Liver (tissue), 7 donors: ENCODE measurements at regions not wholly inside any gene's neighbourhood (a gene's known extent, or its start where the extent isn't known, plus 50 kb on each side); places are given as distances from the start of the nearest gene placed in this dataset.

Experiments used
- DNase-seq: peaks from one replicate; pipeline ENCODE4 v3.0.0-alpha.2; 2017; ENCODE audit warnings: low spot score
- H3K27ac ChIP-seq, 2 donors: one replicate each; pipeline ENCODE4 v1.7.0; 2013; ENCODE audit warnings: inconsistent platforms in 2 of 2, low read length in 2 of 2, control low read depth in 1 of 2, low read depth in 1 of 2, mild to moderate bottlenecking in 1 of 2
- H3K27me3 ChIP-seq, 4 donors: one replicate each; pipeline versions ENCODE4 v1.6.1 to v1.7.0; 2013; ENCODE audit warnings: low read length in 3 of 4, inconsistent platforms in 1 of 4, mild to moderate bottlenecking in 1 of 4, moderate library complexity in 1 of 4; ENCODE audit not compliant: control insufficient read depth in 4 of 4, insufficient read depth in 4 of 4
- H3K36me3 ChIP-seq, 4 donors: one replicate each; pipeline versions ENCODE4 v1.6.1 to v1.7.0; 2013; ENCODE audit warnings: low read length in 3 of 4, mild to moderate bottlenecking in 3 of 4, low read depth in 1 of 4, moderate library complexity in 1 of 4; ENCODE audit not compliant: control insufficient read depth in 4 of 4, insufficient read depth in 3 of 4
- H3K4me1 ChIP-seq, 4 donors: one replicate each; pipeline versions ENCODE4 v1.6.1 to v1.7.0; 2013; ENCODE audit warnings: low read length in 3 of 4, mild to moderate bottlenecking in 3 of 4, moderate library complexity in 1 of 4; ENCODE audit not compliant: control insufficient read depth in 4 of 4, insufficient read depth in 4 of 4
- H3K4me3 ChIP-seq, 3 donors: one replicate each; pipeline versions ENCODE4 v1.6.1 to v1.7.0; 2013; ENCODE audit warnings: low read length in 3 of 3, control low read depth in 1 of 3, low read depth in 1 of 3, mild to moderate bottlenecking in 1 of 3
- H3K9ac ChIP-seq, 2 donors: one replicate each; pipeline ENCODE4 v1.7.0; 2013; ENCODE audit warnings: low read length in 2 of 2, mild to moderate bottlenecking in 2 of 2, moderate library complexity in 2 of 2, control low read depth in 1 of 2, low read depth in 1 of 2
- H3K9me3 ChIP-seq, 4 donors: one replicate each; pipeline versions ENCODE4 v1.6.1 to v1.7.0; 2013; ENCODE audit warnings: low read length in 3 of 4; ENCODE audit not compliant: control insufficient read depth in 4 of 4
- ATF3 ChIP-seq: IDR thresholded peaks from 2 replicates; pipeline ENCODE4 v1.6.1; 2016; ENCODE audit warnings: antibody characterized with exemption
- EGR1 ChIP-seq, 2 donors: IDR thresholded peaks; 2 replicates each; pipeline ENCODE4 v1.6.1; 2016 to 2018; ENCODE audit warnings: antibody characterized with exemption in 2 of 2, low read depth in 2 of 2
- FOXA1 ChIP-seq: IDR thresholded peaks from 2 replicates; pipeline ENCODE4 v1.6.1; 2016; ENCODE audit warnings: antibody characterized with exemption
- FOXA2 ChIP-seq: IDR thresholded peaks from 2 replicates; pipeline ENCODE4 v1.6.1; 2016; ENCODE audit warnings: antibody characterized with exemption
- GABPA ChIP-seq, 2 donors: IDR thresholded peaks in 1 of 2; conservative IDR thresholded peaks in 1 of 2; 2 replicates each; pipeline ENCODE4 v1.6.1; 2016; ENCODE audit warnings: antibody characterized with exemption in 2 of 2, mild to moderate bottlenecking in 1 of 2, moderate library complexity in 1 of 2
- HNF4A ChIP-seq, 2 donors: conservative IDR thresholded peaks; 2 replicates each; pipeline ENCODE4 v1.6.1; 2016; ENCODE audit warnings: antibody characterized with exemption in 2 of 2, mild to moderate bottlenecking in 2 of 2
- HNF4G ChIP-seq: IDR thresholded peaks from 2 replicates; pipeline ENCODE4 v1.6.1; 2016; ENCODE audit warnings: antibody characterized with exemption
- JUND ChIP-seq, 2 donors: IDR thresholded peaks; 2 replicates each; pipeline ENCODE4 v1.6.1; 2016; ENCODE audit warnings: antibody characterized with exemption in 2 of 2
- RAD21 ChIP-seq, 2 donors: IDR thresholded peaks; 2 replicates each; pipeline ENCODE4 v1.6.1; 2016; ENCODE audit warnings: antibody characterized with exemption in 2 of 2, mild to moderate bottlenecking in 2 of 2
- REST ChIP-seq: IDR thresholded peaks from 2 replicates; pipeline ENCODE4 v1.6.1; 2016; ENCODE audit warnings: antibody characterized with exemption, mild to moderate bottlenecking
- RXRA ChIP-seq, 2 donors: IDR thresholded peaks; 2 replicates each; pipeline ENCODE4 v1.6.1; 2017 to 2018; ENCODE audit warnings: antibody characterized with exemption in 2 of 2, mild to moderate bottlenecking in 1 of 2
- SP1 ChIP-seq: IDR thresholded peaks from 2 replicates; pipeline ENCODE4 v1.6.1; 2018; ENCODE audit warnings: antibody characterized with exemption, mild to moderate bottlenecking
- TAF1 ChIP-seq: conservative IDR thresholded peaks from 2 replicates; pipeline ENCODE4 v1.6.1; 2016; ENCODE audit warnings: antibody characterized with exemption, mild to moderate bottlenecking
- WGBS: extraction: QIAGEN DNeasy Blood & Tissue Kit; methylation state at CpG from one replicate; pipeline ENCODE4 v1.1.7; 2013; 5-methylcytosine and 5-hydroxymethylcytosine counted together
- TF ChIP-seq, protein P1 (sequence below): IDR thresholded peaks from 2 replicates; pipeline ENCODE4 v1.6.1; 2016; ENCODE audit warnings: antibody characterized with exemption
- TF ChIP-seq, protein P2 (sequence below): IDR thresholded peaks from 2 replicates; pipeline ENCODE4 v1.6.1; 2016; ENCODE audit warnings: antibody characterized with exemption
- donor health status: healthy.
- donor health status: healthy.
- donor health status: healthy.
- donor health status: healthy.

DNA sequence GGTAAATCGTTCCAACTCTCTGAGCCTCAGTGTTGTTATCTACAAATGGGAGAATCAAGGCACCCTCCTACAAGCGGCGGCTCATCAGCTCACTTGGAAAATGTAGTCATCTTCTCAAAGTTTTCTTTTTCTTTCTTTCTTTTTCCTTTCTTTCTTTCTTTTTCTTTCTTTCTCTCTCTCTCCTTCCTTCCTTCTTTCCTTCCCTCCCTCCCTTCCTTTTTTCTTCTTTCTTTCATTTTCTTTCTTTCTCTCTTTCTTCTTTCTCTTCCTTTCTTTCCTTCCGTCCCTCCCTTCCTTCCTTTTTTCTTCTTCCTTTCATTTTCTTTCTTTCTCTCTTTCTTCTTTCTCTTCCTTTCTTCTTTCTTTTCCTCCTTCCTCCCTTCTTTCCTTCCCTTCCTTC lies 55.0 kb upstream of the TGM3 start:
- no peak overlapping the region for H3K9ac ChIP-seq
- DNase-seq, result no peak
- 87% methylated on average over 4 of the region's 4 CpGs for WGBS
- H3K27ac ChIP-seq, result no peak overlapping the region
- no peak for TF ChIP-seq TAF1
- no peak for TF ChIP-seq FOXA1
- TF ChIP-seq RXRA (IDR thresholded peaks at IDR 0.05), result no peak
- no peak for TF ChIP-seq HNF4G
- no peak for TF ChIP-seq JUND (IDR thresholded peaks at IDR 0.05)
- TF ChIP-seq, protein P1, sequence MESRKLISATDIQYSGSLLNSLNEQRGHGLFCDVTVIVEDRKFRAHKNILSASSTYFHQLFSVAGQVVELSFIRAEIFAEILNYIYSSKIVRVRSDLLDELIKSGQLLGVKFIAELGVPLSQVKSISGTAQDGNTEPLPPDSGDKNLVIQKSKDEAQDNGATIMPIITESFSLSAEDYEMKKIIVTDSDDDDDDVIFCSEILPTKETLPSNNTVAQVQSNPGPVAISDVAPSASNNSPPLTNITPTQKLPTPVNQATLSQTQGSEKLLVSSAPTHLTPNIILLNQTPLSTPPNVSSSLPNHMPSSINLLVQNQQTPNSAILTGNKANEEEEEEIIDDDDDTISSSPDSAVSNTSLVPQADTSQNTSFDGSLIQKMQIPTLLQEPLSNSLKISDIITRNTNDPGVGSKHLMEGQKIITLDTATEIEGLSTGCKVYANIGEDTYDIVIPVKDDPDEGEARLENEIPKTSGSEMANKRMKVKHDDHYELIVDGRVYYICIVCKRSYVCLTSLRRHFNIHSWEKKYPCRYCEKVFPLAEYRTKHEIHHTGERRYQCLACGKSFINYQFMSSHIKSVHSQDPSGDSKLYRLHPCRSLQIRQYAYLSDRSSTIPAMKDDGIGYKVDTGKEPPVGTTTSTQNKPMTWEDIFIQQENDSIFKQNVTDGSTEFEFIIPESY, result no peak
- no peak for TF ChIP-seq GABPA (IDR thresholded peaks at IDR 0.05 in 1 of 2, conservative IDR thresholded peaks at IDR 0.05 in 1 of 2)
- no peak for TF ChIP-seq EGR1 (IDR thresholded peaks at IDR 0.05; ENCODE audit: low read depth in 2 of 2)
- TF ChIP-seq HNF4A (conservative IDR thresholded peaks at IDR 0.05), result no peak
- TF ChIP-seq, protein P2, sequence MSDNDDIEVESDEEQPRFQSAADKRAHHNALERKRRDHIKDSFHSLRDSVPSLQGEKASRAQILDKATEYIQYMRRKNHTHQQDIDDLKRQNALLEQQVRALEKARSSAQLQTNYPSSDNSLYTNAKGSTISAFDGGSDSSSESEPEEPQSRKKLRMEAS, result no peak
- no peak for TF ChIP-seq FOXA2
- TF ChIP-seq RAD21 (IDR thresholded peaks at IDR 0.05), result no peak
- no peak for TF ChIP-seq ATF3
- no peaks in the 10 kb centered on the region for H3K27me3 ChIP-seq
- no peak overlapping the region for H3K4me3 ChIP-seq
- H3K9me3 ChIP-seq, result no peaks in the 10 kb centered on the region
- no peaks in the 10 kb centered on the region for H3K36me3 ChIP-seq
- peaks cover 1 to 28% (median 14%) of the 10 kb centered on the region in 4 donors for H3K4me1 ChIP-seq

GRCh38 chr20:2242678-2243077 lies 53.1 kb upstream of the TGM3 start:
- 76% methylated on average over 2 of the region's 2 CpGs for WGBS
- peak; percentile 22 for TF ChIP-seq REST
- peak; percentile 16 for TF ChIP-seq SP1
- no peak for TF ChIP-seq FOXA2
- no peak for TF ChIP-seq EGR1 (IDR thresholded peaks at IDR 0.05; ENCODE audit: low read depth in 2 of 2)
- peak in 1 of 2 donors; percentile 35 for TF ChIP-seq RXRA (IDR thresholded peaks at IDR 0.05)
- peak in 1 of 2 donors; percentile 32 for TF ChIP-seq RAD21 (IDR thresholded peaks at IDR 0.05)
- TF ChIP-seq, protein P2, result peak; percentile 10
- peak; percentile 73 to 76 for TF ChIP-seq HNF4A (conservative IDR thresholded peaks at IDR 0.05)
- Histone ChIP-seq H3K4me3 (no peak overlapping the region), H3K27me3 (no peaks in the 10 kb centered on the region), H3K9ac (no peak overlapping the region), H3K9me3 (no peaks in the 10 kb centered on the region), H3K27ac (no peak overlapping the region), H3K4me1 (peaks cover 0 to 13% (median 3%) of the 10 kb centered on the region in 4 donors), H3K36me3 (no peaks in the 10 kb centered on the region)
- no peak for DNase-seq
